GM03348 (cell line): ENCODE measurements at regions not wholly inside any gene's neighbourhood (a gene's known extent, or its start where the extent isn't known, plus 50 kb on each side); places are given as distances from the start of the nearest gene placed in this dataset.

ENCODE experiments used
- DNase-seq: peaks from one replicate; pipeline ENCODE4 v3.0.0; 2012; ENCODE audit warnings: low spot score

DNA sequence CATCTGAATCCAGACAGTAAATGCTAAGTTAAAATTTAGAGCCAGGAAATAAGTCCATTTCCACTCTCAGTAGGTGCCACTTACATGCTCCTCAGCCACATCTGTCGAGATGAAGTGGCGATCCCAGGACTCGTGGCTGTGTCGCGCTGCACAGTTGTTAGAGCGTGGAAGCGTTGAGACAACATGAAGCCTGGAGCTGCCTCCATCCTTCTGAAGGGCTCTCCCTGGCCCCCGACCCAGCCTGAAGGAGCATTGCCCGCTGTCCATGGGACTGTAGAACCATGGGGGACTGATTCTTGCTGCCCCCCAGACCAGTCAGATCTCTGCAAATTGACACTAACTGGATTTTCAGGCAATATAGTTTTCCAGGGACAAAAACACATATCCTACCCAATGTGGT is 58.9 kb downstream of the IRX1 start:
- no peak for DNase-seq

DNA sequence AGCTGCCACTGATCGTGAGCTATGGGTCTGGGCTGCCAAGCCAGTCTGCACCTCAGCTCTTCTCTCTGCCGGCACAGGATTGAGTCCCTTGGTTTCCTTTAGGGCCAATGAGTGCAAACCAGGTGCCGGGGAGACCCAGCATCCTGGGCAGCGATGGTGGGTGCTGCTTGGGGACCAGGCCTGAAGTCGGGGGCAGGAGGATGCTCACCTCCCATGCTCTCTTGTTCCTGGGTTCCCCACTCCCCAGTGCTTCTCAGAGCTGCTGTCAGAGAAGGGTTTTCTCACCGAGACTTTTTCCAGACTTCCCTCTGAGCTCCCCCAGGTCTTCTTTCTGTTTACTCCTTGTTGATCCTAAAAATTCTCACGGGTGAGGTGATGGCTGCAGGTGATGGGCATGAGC is 61.2 kb downstream of the IRX1 start:
- DNase-seq = no peak

DNA sequence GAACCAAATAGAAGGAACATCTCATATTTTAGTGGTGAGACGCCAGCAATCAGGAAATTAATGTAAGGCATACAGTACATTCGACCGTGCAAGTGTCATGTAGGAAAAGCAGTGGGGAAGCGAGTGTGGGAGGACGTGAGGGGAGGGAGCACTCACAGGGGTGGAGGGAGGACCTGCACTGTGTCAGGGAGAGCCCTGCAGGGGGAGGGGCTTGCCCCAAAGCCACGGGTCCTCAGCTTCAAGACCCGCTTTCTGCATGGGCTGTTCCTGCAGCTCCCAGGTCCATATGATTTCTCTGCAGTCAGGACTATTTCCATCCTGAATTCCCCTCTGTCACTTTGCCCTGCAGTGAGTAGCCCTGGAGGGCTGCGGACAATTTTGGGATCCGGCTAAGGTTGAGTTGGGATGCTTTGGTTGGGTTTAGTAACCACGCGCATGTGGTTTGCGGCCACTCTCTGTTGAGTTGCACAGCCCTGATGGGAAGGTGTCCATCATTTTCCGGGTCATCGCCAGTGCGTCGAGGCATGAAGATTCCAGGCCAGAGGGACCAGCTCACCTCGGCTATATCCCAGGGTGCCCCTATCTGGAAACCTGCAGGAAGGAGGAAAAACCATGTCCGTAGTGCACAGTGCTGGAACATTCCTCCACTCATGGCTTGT is 61.9 kb downstream of the IRX1 start:
- DNase-seq = no peak

DNA sequence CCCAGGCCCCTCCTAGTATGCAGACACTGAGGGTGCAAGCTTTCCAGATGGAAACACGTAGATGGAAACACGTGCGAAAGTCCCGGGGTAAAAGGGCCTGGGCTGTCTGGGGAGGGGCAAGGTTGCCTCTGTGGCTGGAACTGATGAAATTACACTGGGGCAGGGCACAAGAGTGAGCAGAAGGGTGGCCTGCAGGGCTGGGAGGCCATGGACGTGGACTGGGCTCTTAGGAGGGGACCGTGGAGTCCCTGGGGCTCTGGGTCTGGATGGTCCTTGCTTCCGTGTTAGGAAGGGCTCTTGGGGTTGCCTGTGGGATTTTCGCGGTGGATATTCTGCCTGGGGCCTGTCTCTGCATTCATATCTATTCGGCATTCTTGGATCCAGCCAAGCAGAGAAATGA is 63.3 kb downstream of the IRX1 start:
- no peak for DNase-seq

DNA sequence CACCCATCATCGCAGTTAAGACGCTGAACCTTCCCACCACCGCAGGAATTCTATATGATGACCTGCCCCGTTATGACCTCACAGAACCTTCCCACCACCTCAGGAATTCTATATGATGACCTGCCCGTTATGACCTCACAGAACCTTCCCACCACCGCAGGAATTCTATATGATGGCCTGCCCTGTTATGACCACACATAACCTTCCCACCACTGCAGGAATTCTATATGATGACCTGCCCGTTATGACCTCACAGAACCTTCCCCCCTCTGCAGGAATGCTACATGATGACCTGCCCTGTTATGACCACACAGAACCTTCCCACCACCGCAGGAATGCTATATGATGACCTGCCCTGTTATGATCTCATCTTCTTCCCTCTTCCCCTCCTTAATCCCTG is 64.3 kb downstream of the IRX1 start:
- no peak for DNase-seq

DNA sequence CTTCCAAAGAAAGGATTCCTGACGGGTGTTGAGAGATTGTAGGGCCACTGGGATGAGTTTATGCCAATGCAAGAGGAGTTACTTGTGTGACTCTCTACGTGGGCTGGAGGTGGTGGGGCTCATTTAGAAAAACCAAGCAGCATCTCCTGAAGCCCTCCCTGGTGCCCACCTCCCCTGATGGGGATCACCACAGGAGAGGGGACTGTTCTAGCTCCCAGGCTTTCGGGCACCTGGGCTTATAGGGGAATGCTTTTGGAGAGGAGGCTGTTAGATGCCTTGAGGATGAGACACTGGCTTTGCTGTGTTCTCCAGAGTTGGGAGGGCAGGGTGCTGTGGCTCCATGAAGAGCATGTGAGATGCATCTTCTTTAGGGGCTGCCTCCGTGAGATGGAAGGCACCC is 65.0 kb downstream of the IRX1 start:
- no peak for DNase-seq

DNA sequence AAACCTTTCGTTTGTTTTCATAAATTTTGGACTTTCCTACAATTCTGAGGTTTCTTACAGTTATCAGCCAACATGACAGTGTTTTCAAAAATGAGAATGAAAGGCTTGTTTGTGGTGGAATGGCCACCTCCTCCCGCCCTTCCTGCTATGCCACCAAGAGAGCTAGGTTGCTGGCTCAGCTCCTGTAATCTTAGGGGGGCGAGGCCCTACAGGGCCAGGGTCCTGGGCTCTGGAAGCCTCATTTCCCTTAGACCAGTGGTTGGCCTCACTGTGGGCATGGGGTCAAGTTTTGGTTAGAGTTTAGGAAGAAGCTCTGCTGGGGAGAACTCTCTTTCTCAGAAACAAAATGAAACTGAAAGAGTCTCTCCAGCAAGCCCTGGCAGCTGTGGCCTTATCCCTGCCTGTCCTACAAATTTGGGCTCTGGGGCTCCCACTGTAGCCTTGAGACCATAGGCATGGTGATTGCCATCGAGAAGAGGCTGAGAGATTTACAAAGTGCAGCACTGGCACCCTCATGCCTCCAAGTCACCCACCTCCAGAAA is 66.2 kb downstream of the IRX1 start:
- no peak for DNase-seq

DNA sequence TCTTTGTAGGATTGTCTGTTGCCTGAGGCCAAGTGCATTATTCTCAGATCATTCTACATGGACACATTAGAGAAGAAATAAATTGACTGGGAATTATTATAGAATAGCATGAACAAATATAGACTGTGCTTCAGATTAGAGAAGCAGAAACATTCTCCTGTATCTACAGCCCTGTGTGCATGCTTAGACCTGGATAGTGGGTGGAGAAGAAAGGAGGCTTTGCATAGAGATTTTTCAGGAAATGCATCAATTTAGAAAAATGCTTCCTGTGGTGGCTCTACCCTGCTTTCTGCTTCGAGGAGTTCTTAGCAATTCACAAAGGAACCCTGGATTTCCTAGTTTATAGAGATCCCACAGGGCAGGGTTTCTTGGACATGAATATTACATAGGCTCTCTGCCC is 66.7 kb downstream of the IRX1 start:
- no peak for DNase-seq

DNA sequence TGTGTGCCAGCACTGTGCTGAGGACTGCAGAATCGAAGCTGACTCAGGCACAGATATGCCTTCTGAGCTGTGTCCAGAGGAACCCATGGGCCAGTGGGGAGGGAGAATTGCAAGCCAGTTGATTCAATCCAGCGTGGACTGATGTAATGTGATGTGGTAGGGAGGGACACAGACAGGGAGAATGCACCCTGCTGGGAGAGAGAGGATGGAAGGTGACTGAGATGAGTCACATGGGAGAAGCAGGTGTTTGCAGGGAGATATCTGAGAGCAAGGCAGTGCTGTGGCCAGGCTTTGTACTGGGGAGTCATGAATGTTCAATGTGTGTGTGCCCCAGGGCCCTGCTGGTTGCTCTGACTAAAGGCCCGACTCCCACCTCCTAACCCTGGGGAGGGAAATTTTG is 75.7 kb downstream of the IRX1 start:
- no peak for DNase-seq

DNA sequence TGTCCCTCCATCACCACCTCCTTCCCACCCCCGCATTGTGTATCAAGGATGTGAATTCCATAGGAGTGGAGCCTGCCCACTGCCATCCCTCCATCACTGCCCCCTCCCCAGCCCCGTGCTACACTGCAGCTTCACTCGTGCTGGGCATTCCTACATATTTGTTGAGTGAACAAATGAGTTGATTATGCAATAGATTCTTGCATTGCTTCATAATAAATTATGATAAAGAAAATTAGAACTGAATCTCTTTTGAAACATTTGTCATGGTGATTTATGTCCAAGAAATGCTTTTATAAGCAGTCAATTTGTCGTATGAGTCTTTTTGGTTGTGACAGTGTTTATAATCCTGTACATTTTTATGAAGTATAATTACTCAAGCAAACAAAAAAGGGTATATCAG is 83.2 kb downstream of the IRX1 start:
- no peak for DNase-seq

DNA sequence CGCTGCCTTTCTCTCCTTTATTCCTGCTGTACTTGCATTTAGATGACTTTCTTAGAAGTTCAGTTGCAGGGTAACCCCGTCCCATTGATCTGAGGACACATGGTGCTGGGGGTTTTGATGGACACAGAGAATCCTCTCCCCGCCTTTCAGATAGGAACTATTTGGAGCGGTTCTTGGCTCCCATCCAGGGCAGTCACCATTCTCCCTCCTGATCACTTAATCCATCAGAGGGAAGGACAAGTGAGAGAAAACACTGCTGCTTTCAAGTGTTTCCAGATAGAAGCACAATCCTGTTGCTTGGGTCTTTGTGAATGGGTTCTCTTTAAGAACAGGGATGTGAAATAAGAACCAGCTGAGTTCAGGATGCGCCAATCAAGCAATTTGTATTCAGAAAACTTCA is 85.2 kb downstream of the IRX1 start:
- DNase-seq = no peak

DNA sequence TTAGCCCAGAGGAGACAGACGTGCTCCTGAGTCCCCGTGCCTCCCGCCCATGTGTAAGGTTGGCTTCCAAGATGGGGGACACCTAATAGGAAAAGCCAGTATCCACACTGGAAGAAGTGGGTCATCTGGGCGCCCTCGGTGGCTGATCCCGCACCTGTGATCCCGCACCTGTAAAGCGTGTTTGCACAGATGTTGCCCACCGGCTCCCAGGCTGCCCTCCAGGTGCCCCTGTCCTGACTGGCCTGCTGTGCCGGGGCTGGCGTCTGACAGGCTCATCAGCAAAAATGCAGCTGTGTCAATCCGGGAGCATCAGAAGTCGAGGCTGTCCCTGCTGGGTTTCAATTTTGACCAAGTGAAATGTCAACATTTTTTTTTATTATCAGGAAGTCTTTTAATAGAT is 88.5 kb downstream of the IRX1 start:
- no peak for DNase-seq

DNA sequence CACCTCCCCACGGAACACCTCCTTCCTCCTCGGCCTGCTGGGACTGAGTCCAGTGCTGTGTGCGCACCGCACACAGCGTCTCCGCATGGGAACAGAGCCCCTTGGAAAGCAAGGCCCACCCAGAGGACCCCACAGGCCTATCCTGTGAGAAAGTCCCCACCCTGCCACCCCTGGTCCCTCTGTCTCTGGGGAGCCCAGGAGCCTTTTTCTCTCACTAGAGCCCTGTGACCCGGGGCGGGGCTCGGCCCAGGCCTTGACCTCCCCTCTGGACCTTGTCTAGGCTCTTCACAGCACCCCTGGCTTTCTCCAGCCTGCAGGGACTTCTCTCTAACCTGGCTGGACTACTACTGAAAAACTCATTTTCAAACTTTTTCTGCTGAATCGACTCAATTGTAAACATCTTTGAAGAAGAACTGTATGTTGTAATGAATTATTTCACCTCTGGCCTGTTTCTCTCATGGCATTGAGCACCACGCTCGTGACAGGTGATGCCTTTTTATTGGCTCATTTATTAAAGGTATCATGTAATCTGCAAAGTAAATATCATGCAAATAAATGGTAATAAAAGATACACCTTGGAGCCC is 89.2 kb downstream of the IRX1 start:
- DNase-seq = no peak

DNA sequence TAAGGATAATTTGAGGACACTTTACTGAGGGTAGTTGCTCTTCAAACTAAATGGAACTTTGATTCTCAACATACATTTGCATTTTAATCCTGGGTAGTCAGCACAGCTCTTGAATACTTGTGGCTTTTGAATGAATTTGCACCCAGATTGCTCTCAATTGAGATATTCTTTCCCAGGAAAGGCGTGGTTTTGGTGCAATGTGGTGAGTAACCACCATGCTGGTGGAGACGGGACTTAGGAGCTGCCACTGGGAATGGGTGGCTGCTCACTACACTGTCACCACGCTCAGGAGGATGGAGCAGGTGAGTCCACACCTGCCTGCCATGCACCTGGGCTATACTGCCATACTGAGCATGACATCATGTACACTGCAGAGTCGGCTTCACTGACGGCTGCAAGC is 99.2 kb downstream of the IRX1 start:
- DNase-seq = no peak

DNA sequence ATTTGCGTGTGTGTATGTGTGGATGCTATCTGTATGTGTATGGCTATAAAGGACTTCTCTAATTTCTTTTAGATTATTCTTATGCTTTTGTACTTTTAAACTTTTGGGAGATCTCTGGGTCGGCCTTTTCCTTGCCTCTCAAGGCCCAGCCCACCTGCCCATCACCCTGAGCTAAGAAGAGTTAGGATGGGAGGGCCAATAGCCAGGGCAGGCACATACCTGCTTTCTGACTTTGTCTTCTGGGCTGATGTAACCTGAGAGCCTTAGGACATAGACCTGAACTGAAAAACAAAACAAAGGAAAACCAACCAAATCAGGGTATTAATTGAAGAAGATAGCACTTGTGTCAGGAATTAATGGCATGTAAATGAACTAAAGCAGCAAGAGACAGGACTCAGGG is 100.2 kb downstream of the IRX1 start:
- no peak for DNase-seq

DNA sequence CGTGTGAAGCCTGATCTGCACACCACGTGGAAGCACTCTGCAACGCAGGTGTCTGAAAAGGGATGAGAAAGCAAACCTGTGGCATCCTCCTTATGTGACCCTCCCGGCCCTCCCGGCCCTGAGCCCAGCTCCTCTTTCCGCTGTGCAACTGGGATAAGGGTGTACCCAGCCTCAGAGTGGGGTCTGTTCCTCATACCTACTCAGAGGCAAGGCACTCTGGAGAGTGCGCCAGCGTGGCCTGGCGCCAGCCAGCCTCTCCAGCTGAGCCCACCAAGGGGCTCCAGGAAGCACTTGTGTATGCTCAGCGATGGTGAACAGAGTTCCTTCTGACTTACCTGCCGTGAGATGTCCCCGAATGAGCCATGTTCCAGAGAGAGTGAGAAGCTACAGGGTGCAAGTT is 102.8 kb downstream of the IRX1 start:
- DNase-seq = no peak

DNA sequence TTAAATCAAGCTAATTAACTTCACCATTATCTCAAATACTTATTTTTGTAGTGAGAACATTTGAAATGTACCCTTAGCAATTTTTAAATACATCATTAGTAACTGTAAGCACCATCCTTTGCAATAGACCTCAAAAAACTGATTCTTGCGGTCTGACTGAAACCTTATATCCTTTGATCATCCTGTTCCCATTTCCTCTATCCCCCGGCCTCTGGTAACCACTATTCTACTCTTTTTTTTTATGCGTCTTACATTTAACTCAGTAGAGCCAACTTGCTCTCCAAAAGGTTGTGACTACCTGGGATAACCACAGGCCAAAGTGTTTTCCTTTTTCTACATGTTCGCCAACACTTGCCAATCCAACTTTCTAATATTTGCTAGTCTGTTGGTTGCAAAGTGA is 106.1 kb downstream of the IRX1 start:
- no peak for DNase-seq

DNA sequence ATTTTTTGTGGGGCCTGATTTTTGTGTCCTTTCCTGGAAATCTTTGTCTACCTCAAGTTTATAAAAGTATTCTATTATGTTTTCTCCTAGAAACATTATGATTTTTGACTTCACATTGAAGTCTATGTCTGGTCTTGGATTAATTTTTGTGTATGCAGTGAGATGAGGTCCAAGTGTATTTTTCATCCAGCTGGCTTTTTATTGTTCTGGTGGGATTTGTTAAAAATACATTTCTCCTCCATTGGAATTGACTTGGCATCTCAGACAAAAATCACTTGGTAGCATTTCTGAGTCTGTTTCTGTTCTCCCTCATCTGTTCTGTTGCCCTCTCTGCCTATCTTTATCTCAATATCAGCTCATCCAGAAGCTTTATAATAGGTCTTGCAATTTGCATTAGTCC is 109.0 kb downstream of the IRX1 start:
- DNase-seq = no peak

DNA sequence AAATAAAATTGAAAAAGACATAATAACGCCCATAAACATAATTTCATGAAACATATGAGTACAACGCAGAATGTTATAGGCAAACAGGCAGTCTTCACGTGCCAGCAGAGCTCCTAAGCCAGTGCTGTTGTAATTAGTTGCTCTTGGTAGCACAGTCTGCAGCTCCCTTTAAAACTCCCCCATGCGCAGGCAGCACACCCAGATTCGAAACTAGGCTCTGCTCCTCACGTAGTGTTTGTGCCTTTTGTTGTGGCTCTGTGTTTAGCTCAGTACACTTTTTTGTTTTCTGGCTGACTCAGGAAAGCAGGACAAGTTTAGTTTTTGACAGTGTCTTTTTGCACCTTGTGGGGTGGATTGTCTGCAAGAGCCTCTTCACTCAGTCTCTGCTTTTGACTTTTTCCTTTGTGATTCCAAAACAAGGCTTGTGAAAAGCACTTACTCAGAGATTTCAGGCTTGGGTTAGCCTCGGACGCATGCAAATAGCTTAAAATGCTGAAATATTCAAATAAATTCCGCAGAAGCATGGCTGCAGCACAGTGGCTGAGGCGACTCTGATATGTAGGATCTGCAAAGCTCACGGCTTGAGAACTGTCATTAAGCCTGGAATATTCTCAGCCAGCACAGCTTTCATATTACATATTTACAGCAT is 113.6 kb downstream of the IRX1 start:
- no peak for DNase-seq

DNA sequence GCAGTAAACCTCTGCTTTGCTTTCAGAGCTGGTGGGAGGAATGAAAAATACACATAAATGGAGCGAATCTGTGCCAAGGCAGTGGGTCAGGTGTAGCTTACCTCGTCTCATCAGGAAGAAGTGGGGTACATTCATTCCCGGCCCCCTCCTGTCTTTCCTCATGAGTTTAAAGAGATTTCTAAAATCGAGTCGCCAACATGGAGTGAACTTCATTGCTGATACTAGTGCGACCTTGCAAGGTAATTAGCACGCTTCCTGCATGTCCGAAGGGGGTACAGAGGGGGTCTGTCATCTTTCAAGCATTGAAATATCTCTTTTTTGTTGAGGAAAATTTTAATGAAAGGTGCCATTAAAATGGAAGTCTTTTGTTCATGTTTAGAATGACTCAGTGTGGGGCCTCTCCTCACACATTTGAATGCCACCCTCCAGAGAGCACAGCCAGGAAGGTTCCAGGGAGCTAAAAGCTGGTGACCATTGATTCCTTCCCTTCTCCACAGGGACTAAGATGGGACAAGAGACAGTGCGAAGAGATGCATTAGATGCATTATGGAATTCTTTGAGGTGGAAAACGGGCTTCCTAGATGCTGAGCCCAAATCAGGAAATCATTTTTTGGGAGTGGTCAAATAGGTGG is 114.2 kb downstream of the IRX1 start:
- no peak for DNase-seq

DNA sequence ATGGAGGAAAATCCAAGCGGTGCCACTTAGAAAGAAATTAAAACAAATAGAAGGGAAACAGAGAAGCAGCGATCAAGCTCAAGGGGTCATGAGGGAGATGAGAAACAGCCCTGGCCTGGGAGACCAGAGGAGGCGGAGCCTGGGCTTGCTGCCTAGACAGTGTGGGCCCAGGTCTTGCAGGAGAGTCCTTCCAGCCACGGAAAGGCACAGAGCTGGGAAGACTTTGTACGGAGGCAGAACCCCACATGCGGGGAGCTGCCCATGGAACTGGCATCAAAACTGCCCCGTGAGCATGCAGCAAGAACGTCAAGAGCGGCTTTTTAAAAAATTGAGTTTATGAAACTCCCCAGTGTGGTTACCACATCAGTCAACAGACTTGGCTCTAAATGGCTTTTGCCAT is 119.4 kb downstream of the IRX1 start:
- DNase-seq = no peak

DNA sequence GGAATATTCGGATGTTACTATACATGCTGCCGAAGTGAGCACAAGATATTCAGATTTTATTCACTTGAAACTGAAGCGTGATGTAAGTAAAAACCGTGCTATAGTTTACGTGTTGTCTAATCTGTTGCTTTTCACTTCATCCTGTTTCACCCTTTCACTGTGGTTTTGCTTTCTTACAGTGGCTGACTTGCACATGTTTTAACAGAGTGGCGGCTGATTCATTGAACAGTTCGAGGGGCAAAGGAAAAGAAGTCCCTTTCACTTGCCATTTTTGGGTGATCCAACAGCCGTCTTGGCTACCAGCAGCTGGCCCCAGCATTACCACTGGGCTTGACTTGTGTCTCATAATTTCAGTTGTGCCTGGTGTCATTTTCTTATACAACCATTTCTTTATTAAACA is 134.0 kb downstream of the IRX1 start:
- no peak for DNase-seq

DNA sequence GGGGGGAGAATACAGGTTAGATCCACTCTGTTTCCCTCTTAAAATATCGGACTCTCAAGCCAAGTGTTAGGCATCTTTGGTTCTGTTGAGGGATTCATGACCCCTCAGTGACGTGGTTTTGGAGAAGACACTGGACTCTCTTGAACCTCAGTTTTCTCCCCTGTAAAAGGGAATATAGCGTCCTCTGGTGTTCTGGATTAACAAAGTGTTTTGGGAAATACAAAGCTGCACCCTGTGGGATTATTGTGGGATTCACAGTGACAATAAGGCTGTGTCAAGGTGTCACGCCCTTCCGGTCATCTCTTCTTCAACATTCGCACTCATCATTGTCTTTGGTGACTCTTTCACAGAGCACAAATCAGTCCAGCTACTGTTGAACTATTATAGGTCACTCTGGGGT is 139.0 kb downstream of the IRX1 start:
- no peak for DNase-seq
